Stomach (tissue), 8 donors: ENCODE measurements at regions not wholly inside any gene's neighbourhood (a gene's known extent, or its start where the extent isn't known, plus 50 kb on each side); places are given as distances from the start of the nearest gene placed in this dataset.

Source experiments
- DNase-seq, 2 donors: peaks; one replicate each; pipeline versions ENCODE4 v3.0.0 to v3.0.0-alpha.2; 2013 to 2019
- H3K27ac ChIP-seq, 5 donors: fragments of 200-600 bp in 4 of 5; sonication (generic) in 4 of 5; one replicate each; pipeline ENCODE4 v1.5.1; 2013 to 2019; ENCODE audit warnings: mild to moderate bottlenecking in 1 of 5, moderate library complexity in 1 of 5
- H3K27me3 ChIP-seq, 3 donors: fragments of 200-600 bp; sonication (generic); one replicate each; pipeline ENCODE4 v1.5.1; 2017 to 2019; ENCODE audit warnings: mixed run types in 1 of 3
- H3K36me3 ChIP-seq, 4 donors: fragments of 200-600 bp; sonication (generic); 1 replicate in 3 of 4; 2 replicates in 1 of 4; pipeline ENCODE4 v1.5.1; 2016 to 2019
- H3K4me1 ChIP-seq, 4 donors: fragments of 200-600 bp; sonication (generic); one replicate each; pipeline ENCODE4 v1.5.1; 2016 to 2019
- H3K4me3 ChIP-seq, 4 donors: fragments of 200-600 bp; sonication (generic) in 3 of 4; one replicate each; pipeline ENCODE4 v1.5.1; 2016 to 2019; ENCODE audit warnings: mild to moderate bottlenecking in 1 of 4
- H3K9me3 ChIP-seq, 4 donors: fragments of 200-600 bp; sonication (generic); one replicate each; pipeline ENCODE4 v1.5.1; 2016 to 2019
- CTCF ChIP-seq, 7 experiments: fragments of 450-650 bp in 4 of 7; fragments of 200-600 bp in 3 of 7; sonication (generic) in 3 of 7; IDR thresholded peaks; one replicate each; pipeline ENCODE4 v1.5.1; 2016 to 2019; ENCODE audit warnings: antibody characterized with exemption in 7 of 7, control low read depth in 2 of 7, mild to moderate bottlenecking in 1 of 7
- EP300 ChIP-seq: sonication (generic); formaldehyde crosslinking; IDR thresholded peaks from one replicate; pipeline ENCODE4 v1.6.1; 2017; ENCODE audit warnings: antibody characterized with exemption
- POLR2A ChIP-seq, 4 donors: fragments of 450-650 bp; IDR thresholded peaks; one replicate each; pipeline ENCODE4 v1.6.1; 2016; ENCODE audit warnings: antibody characterized with exemption in 4 of 4, control low read depth in 2 of 4, mild to moderate bottlenecking in 1 of 4, moderate library complexity in 1 of 4
- POLR2AphosphoS5 ChIP-seq, 3 donors: sonication (generic); formaldehyde crosslinking; IDR thresholded peaks; one replicate each; pipeline ENCODE4 v1.6.1; 2016; ENCODE audit warnings: antibody characterized with exemption in 3 of 3
- WGBS, 5 donors: extraction: QIAGEN DNeasy Blood & Tissue Kit in 3 of 5; methylation state at CpG; one replicate each; pipeline versions ENCODE4 v1.1.5 to v1.1.7; 2013 to 2018; 5-methylcytosine and 5-hydroxymethylcytosine counted together
- intact Hi-C: fragments of 100-400 bp; cut with DNase I; formaldehyde crosslinking; loops from one replicate; pipeline ENCODE4 v1.15.1; 2023; ENCODE audit warnings: low total_unique reads
- donor health status: healthy with polysubstance abuse.
- donor health status: Bipolar disorder and iron deficiency.
- donor health status: healthy.

DNA sequence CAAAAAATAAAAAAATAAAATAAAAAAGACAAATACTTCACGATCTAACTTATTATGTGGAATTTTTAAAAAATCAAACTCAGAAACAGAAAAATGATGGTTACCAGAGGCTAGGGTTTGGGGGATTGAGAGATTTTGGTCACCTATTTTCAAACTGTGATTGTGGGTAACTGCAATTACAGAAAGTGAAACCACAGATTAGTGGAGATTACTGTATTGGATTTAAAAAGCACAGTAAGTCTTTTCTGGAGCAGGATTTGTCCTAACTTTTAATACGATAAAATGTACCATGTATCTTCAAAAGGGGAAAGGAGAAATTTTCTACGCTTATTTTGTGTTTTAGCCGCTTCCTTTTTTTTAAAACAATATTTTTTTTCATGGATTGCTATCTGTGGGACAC is 1204.9 kb upstream of the LRRTM3 start:
- H3K27me3 ChIP-seq, result no peaks in the 10 kb centered on the region
- H3K4me3 ChIP-seq, result no peak overlapping the region
- intact Hi-C loops, result no loop called here
- 77 to 91% (median 88%) methylated on average over 4 of the region's 4 CpGs for WGBS, 5 donors
- no peak for DNase-seq
- H3K9me3 ChIP-seq, result no peaks in the 10 kb centered on the region
- no peak overlapping the region for H3K27ac ChIP-seq
- TF ChIP-seq EP300, result no peak
- TF ChIP-seq POLR2AphosphoS5 (IDR thresholded peaks at IDR 0.05), result no peak
- no peak for TF ChIP-seq POLR2A (IDR thresholded peaks at IDR 0.05)
- TF ChIP-seq CTCF (IDR thresholded peaks at IDR 0.05), result no peak
- H3K36me3 ChIP-seq, result no peaks in the 10 kb centered on the region
- no peaks in the 10 kb centered on the region for H3K4me1 ChIP-seq

DNA sequence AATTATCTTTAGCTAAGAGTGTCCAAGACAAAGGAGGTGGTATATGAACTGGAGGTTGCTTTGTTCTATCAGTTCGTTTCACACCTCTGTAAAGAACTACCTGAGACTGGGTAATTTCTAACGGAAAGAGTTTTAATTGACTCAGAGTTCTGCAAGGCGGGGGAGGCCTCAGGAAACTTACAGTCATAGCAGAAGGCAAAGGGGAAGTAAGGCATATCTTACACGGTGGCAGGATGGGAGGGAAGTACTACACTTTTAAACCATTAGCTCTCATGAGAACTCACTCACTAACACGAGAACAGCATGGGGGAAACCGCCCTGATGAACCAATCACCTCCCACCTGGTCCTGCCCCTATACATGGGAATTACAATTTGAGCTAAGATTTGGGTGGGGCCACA is 1202.3 kb upstream of the LRRTM3 start:
- H3K9me3 ChIP-seq, result no peaks in the 10 kb centered on the region
- H3K4me3 ChIP-seq, result no peak overlapping the region
- no peak overlapping the region for H3K27ac ChIP-seq
- no peaks in the 10 kb centered on the region for H3K4me1 ChIP-seq
- WGBS, 5 donors, result 73 to 80% (median 75%) methylated on average over 6 of the region's 6 CpGs
- no peak for TF ChIP-seq CTCF (IDR thresholded peaks at IDR 0.05)
- TF ChIP-seq POLR2A (IDR thresholded peaks at IDR 0.05), result no peak
- no peak for TF ChIP-seq EP300
- no peak for TF ChIP-seq POLR2AphosphoS5 (IDR thresholded peaks at IDR 0.05)
- intact Hi-C loops, result no loop called here
- no peak for DNase-seq
- no peaks in the 10 kb centered on the region for H3K27me3 ChIP-seq
- no peaks in the 10 kb centered on the region for H3K36me3 ChIP-seq

GRCh38 chr10:65735382-65735781 is 1190.5 kb upstream of the LRRTM3 start:
- H3K36me3 ChIP-seq, result no peaks in the 10 kb centered on the region
- TF ChIP-seq CTCF (IDR thresholded peaks at IDR 0.05) (no peak), EP300 (no peak), POLR2AphosphoS5 (IDR thresholded peaks at IDR 0.05) (no peak), POLR2A (IDR thresholded peaks at IDR 0.05) (no peak)
- H3K9me3 ChIP-seq, result no peaks in the 10 kb centered on the region
- no peak overlapping the region for H3K4me3 ChIP-seq
- WGBS, 5 donors, result 57 to 69% (median 63%) methylated on average over 2 of the region's 2 CpGs
- intact Hi-C loops, result no loop called here
- no peaks in the 10 kb centered on the region for H3K27me3 ChIP-seq
- H3K27ac ChIP-seq, result no peak overlapping the region
- peaks cover 0 to 4% (median 0%) of the 10 kb centered on the region in 4 donors for H3K4me1 ChIP-seq
- no peak for DNase-seq

DNA sequence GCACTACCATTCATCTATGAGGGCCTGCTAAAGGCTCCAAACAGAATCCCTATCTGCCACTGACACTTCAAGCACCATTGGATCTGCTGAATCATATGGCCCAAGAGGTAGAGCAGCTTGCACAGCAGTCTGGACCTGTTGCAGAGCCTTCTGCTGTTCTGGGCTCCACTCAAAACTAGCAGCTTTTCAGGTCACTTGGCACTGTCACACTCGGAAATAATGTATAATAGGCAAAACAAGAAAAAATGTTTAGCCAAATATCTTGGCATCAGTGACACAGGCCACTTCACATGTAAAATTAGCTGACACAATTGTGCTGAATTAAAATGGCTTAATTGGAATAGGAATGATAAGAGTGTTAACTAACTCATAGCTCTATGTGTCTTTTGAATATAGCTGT is 1182.9 kb upstream of the LRRTM3 start:
- H3K36me3 ChIP-seq, result no peaks in the 10 kb centered on the region
- H3K4me1 ChIP-seq, result no peaks in the 10 kb centered on the region
- TF ChIP-seq EP300, result no peak
- no peak for TF ChIP-seq CTCF (IDR thresholded peaks at IDR 0.05)
- TF ChIP-seq POLR2A (IDR thresholded peaks at IDR 0.05), result no peak
- TF ChIP-seq POLR2AphosphoS5 (IDR thresholded peaks at IDR 0.05), result no peak
- intact Hi-C loops, result no loop called here
- 74 to 88% (median 80%) methylated on average over 1 of the region's 1 CpG for WGBS, 5 donors
- H3K9me3 ChIP-seq, result no peaks in the 10 kb centered on the region
- H3K27ac ChIP-seq, result no peak overlapping the region
- H3K4me3 ChIP-seq, result no peak overlapping the region
- no peaks in the 10 kb centered on the region for H3K27me3 ChIP-seq
- DNase-seq, result no peak
